ENCODE measurements at regions not wholly inside any gene's neighbourhood (a gene's known extent, or its start where the extent isn't known, plus 50 kb on each side); places are given as distances from the start of the nearest gene placed in this dataset.

GRCh38 chr13:103213152-103213551 is 146.9 kb upstream of the SLC10A2 start:
- no peak overlapping the region for H3K27ac Mint-ChIP-seq
- peaks cover 4% of the 10 kb centered on the region for H3K9me3 Mint-ChIP-seq
- H3K36me3 Mint-ChIP-seq (ENCODE audit: low read depth) = no peaks in the 10 kb centered on the region
- no peaks in the 10 kb centered on the region for H3K27me3 Mint-ChIP-seq
- H3K4me3 Mint-ChIP-seq = no peak overlapping the region
- no peaks in the 10 kb centered on the region for H3K4me1 Mint-ChIP-seq (ENCODE audit: low read depth)
- no peak for DNase-seq

- H3K36me3 Mint-ChIP-seq (ENCODE audit: low read depth) = no peaks in the 10 kb centered on the region
- H3K27me3 Mint-ChIP-seq = no peaks in the 10 kb centered on the region
- no peaks in the 10 kb centered on the region for H3K4me1 Mint-ChIP-seq (ENCODE audit: low read depth)
- no peak overlapping the region for H3K4me3 Mint-ChIP-seq
- H3K27ac Mint-ChIP-seq = no peak overlapping the region
- DNase-seq = no peak
- H3K9me3 Mint-ChIP-seq = peaks cover 2% of the 10 kb centered on the region
These were observed 144.1 kb upstream of the SLC10A2 start for GRCh38 chr13:103210348-103210747.

GRCh38 chr13:103203735-103204330 is 137.6 kb upstream of the SLC10A2 start:
- H3K4me1 Mint-ChIP-seq (ENCODE audit: low read depth) = no peaks in the 10 kb centered on the region
- no peak for DNase-seq
- no peak overlapping the region for H3K4me3 Mint-ChIP-seq
- no peak overlapping the region for H3K27ac Mint-ChIP-seq
- H3K9me3 Mint-ChIP-seq = peaks cover 6% of the 10 kb centered on the region
- no peaks in the 10 kb centered on the region for H3K36me3 Mint-ChIP-seq (ENCODE audit: low read depth)
- H3K27me3 Mint-ChIP-seq = no peaks in the 10 kb centered on the region

- peaks cover 3% of the 10 kb centered on the region for H3K9me3 Mint-ChIP-seq
- no peaks in the 10 kb centered on the region for H3K27me3 Mint-ChIP-seq
- H3K4me1 Mint-ChIP-seq (ENCODE audit: low read depth) = no peaks in the 10 kb centered on the region
- DNase-seq = no peak
- no peaks in the 10 kb centered on the region for H3K36me3 Mint-ChIP-seq (ENCODE audit: low read depth)
- no peak overlapping the region for H3K4me3 Mint-ChIP-seq
- no peak overlapping the region for H3K27ac Mint-ChIP-seq
These were observed 134.1 kb upstream of the SLC10A2 start for GRCh38 chr13:103200118-103200885.

GRCh38 chr13:103199380-103200088 is 133.3 kb upstream of the SLC10A2 start:
- H3K4me1 Mint-ChIP-seq (ENCODE audit: low read depth) = no peaks in the 10 kb centered on the region
- H3K27ac Mint-ChIP-seq = no peak overlapping the region
- DNase-seq = no peak

GRCh38 chr13:103196356-103196755 is 130.1 kb upstream of the SLC10A2 start:
- Mint-ChIP-seq H3K4me3 (no peak overlapping the region), H3K36me3 (ENCODE audit: low read depth) (no peaks in the 10 kb centered on the region), H3K27ac (no peak overlapping the region), H3K27me3 (no peaks in the 10 kb centered on the region), H3K9me3 (peaks cover 3% of the 10 kb centered on the region), H3K4me1 (ENCODE audit: low read depth) (no peaks in the 10 kb centered on the region)
- no peak for DNase-seq

More at GRCh38 chr13:103199380-103200088, 133.3 kb upstream of the SLC10A2 start:
- Mint-ChIP-seq H3K9me3 (peaks cover 3% of the 10 kb centered on the region), H3K36me3 (ENCODE audit: low read depth) (no peaks in the 10 kb centered on the region), H3K27me3 (no peaks in the 10 kb centered on the region), H3K4me3 (no peak overlapping the region)

- H3K36me3 Mint-ChIP-seq (ENCODE audit: low read depth) = no peaks in the 10 kb centered on the region
- no peaks in the 10 kb centered on the region for H3K27me3 Mint-ChIP-seq
- no peak overlapping the region for H3K4me3 Mint-ChIP-seq
- H3K9me3 Mint-ChIP-seq = peaks cover 3% of the 10 kb centered on the region
- H3K27ac Mint-ChIP-seq = no peak overlapping the region
- DNase-seq = no peak
- H3K4me1 Mint-ChIP-seq (ENCODE audit: low read depth) = no peaks in the 10 kb centered on the region
These were observed 129.5 kb upstream of the SLC10A2 start for GRCh38 chr13:103195762-103196161.

GRCh38 chr13:103194871-103195270 is 128.7 kb upstream of the SLC10A2 start:
- H3K27me3 Mint-ChIP-seq = peaks cover 4% of the 10 kb centered on the region
- no peak overlapping the region for H3K4me3 Mint-ChIP-seq
- H3K27ac Mint-ChIP-seq = no peak overlapping the region
- peaks cover 3% of the 10 kb centered on the region for H3K9me3 Mint-ChIP-seq
- no peaks in the 10 kb centered on the region for H3K36me3 Mint-ChIP-seq (ENCODE audit: low read depth)
- no peaks in the 10 kb centered on the region for H3K4me1 Mint-ChIP-seq (ENCODE audit: low read depth)
- DNase-seq = no peak

- Mint-ChIP-seq H3K36me3 (ENCODE audit: low read depth) (no peaks in the 10 kb centered on the region), H3K9me3 (no peaks in the 10 kb centered on the region), H3K27me3 (peaks cover 13% of the 10 kb centered on the region), H3K4me3 (no peak overlapping the region), H3K27ac (no peak overlapping the region), H3K4me1 (ENCODE audit: low read depth) (no peaks in the 10 kb centered on the region)
- no peak for DNase-seq
These were observed 126.4 kb upstream of the SLC10A2 start for GRCh38 chr13:103192511-103193135.

GRCh38 chr13:103190841-103191240 is 124.6 kb upstream of the SLC10A2 start:
- DNase-seq = no peak
- H3K4me3 Mint-ChIP-seq = no peak overlapping the region
- H3K27ac Mint-ChIP-seq = no peak overlapping the region
- peaks cover 13% of the 10 kb centered on the region for H3K27me3 Mint-ChIP-seq
- H3K36me3 Mint-ChIP-seq (ENCODE audit: low read depth) = no peaks in the 10 kb centered on the region
- H3K4me1 Mint-ChIP-seq (ENCODE audit: low read depth) = no peaks in the 10 kb centered on the region
- H3K9me3 Mint-ChIP-seq = no peaks in the 10 kb centered on the region

GRCh38 chr13:103188713-103189326 is 122.6 kb upstream of the SLC10A2 start:
- H3K4me1 Mint-ChIP-seq (ENCODE audit: low read depth) = no peaks in the 10 kb centered on the region

GRCh38 chr13:103187721-103188156 is 121.5 kb upstream of the SLC10A2 start:
- H3K9me3 Mint-ChIP-seq = no peaks in the 10 kb centered on the region
- no peaks in the 10 kb centered on the region for H3K4me1 Mint-ChIP-seq (ENCODE audit: low read depth)
- no peak overlapping the region for H3K4me3 Mint-ChIP-seq
- peaks cover 13% of the 10 kb centered on the region for H3K27me3 Mint-ChIP-seq
- no peaks in the 10 kb centered on the region for H3K36me3 Mint-ChIP-seq (ENCODE audit: low read depth)
- no peak for DNase-seq
- no peak overlapping the region for H3K27ac Mint-ChIP-seq

More at GRCh38 chr13:103188713-103189326, 122.6 kb upstream of the SLC10A2 start:
- Mint-ChIP-seq H3K36me3 (ENCODE audit: low read depth) (no peaks in the 10 kb centered on the region), H3K4me3 (no peak overlapping the region), H3K9me3 (no peaks in the 10 kb centered on the region), H3K27me3 (peaks cover 13% of the 10 kb centered on the region), H3K27ac (no peak overlapping the region)
- no peak for DNase-seq

GRCh38 chr13:103184413-103184812 is 118.2 kb upstream of the SLC10A2 start:
- Mint-ChIP-seq H3K27ac (no peak overlapping the region), H3K4me3 (no peak overlapping the region)

More at GRCh38 chr13:103184413-103184812, 118.2 kb upstream of the SLC10A2 start:
- no peaks in the 10 kb centered on the region for H3K36me3 Mint-ChIP-seq (ENCODE audit: low read depth)
- no peaks in the 10 kb centered on the region for H3K9me3 Mint-ChIP-seq
- no peaks in the 10 kb centered on the region for H3K4me1 Mint-ChIP-seq (ENCODE audit: low read depth)
- no peak for DNase-seq
- H3K27me3 Mint-ChIP-seq = peaks cover 9% of the 10 kb centered on the region

Data from activated T-cell treated with anti-CD3 and anti-CD28 coated beads, Interleukin-2, amount 50 U/mL, for 24 hours (primary cell).